ENCODE measurements at regions not wholly inside any gene's neighbourhood (a gene's known extent, or its start where the extent isn't known, plus 50 kb on each side); places are given as distances from the start of the nearest gene placed in this dataset.

DNA sequence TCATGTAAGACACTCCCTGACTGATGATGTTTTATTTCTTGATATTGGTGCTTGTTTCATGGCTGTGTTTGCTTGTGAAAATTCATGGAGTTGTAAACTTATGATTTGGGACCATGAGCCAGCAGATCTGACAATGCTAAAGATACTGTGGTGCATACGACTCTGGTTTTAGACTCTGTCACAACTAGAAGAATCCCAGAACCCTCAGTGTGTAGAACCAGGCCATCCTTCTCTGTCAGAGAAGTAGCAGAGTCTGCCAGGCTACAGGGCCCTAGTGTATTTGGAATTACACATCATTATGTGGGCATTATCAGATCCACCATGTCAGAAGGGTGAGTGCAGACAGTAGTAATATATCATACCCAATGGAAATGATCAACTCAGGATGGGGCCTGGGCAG is 209.8 kb upstream of the POU2AF2 start:
- TF ChIP-seq, protein P1, sequence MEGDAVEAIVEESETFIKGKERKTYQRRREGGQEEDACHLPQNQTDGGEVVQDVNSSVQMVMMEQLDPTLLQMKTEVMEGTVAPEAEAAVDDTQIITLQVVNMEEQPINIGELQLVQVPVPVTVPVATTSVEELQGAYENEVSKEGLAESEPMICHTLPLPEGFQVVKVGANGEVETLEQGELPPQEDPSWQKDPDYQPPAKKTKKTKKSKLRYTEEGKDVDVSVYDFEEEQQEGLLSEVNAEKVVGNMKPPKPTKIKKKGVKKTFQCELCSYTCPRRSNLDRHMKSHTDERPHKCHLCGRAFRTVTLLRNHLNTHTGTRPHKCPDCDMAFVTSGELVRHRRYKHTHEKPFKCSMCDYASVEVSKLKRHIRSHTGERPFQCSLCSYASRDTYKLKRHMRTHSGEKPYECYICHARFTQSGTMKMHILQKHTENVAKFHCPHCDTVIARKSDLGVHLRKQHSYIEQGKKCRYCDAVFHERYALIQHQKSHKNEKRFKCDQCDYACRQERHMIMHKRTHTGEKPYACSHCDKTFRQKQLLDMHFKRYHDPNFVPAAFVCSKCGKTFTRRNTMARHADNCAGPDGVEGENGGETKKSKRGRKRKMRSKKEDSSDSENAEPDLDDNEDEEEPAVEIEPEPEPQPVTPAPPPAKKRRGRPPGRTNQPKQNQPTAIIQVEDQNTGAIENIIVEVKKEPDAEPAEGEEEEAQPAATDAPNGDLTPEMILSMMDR (IDR thresholded peaks at IDR 0.05), result no peak
- TF ChIP-seq POLR2A (IDR thresholded peaks at IDR 0.05), result no peak
